HEK293 (cell line): ENCODE measurements at regions not wholly inside any gene's neighbourhood (a gene's known extent, or its start where the extent isn't known, plus 50 kb on each side); places are given as distances from the start of the nearest gene placed in this dataset.

Experiments used
- CTCF ChIA-PET: fragments of 350-600 bp; formaldehyde crosslinking; extraction: SDS; loops from one replicate; lab custom pipeline; 2021; ENCODE audit warnings: antibody characterized with exemption; lab: Yijun Ruan, JAX
- POLR2A ChIA-PET: fragments of 300-600 bp; formaldehyde crosslinking; extraction: SDS; loops from one replicate; lab custom pipeline; 2020; ENCODE audit warnings: antibody characterized with exemption, inconsistent platforms; lab: Yijun Ruan, JAX
- H3K27ac ChIP-seq: fragments of 200-500 bp; sonication (Bioruptor generic); 2 replicates; pipeline ENCODE4 v1.5.1; 2014; ENCODE audit warnings: low read depth, low read length, control low read depth, inconsistent platforms; ENCODE audit errors: extremely low read depth
- H3K36me3 ChIP-seq, 2 experiments: fragments of 200-500 bp in 1 of 2; sonication (Bioruptor generic) in 1 of 2; 1 replicate in 1 of 2; 2 replicates in 1 of 2; pipeline ENCODE4 v1.5.1; 2014 to 2017; ENCODE audit warnings: inconsistent platforms in 2 of 2, low read length in 2 of 2; ENCODE audit not compliant: control insufficient read depth in 2 of 2, insufficient read depth in 1 of 2
- H3K4me1 ChIP-seq: fragments of 200-500 bp; sonication (Bioruptor generic); 2 replicates; pipeline ENCODE4 v1.5.1; 2014; ENCODE audit warnings: mild to moderate bottlenecking, low read length, inconsistent platforms; ENCODE audit not compliant: control insufficient read depth, insufficient read depth
- H3K4me3 ChIP-seq: 2 replicates; pipeline ENCODE4 v1.5.1; 2011; ENCODE audit warnings: low read depth, mild to moderate bottlenecking, control low read depth, low read length, moderate library complexity
- H3K9me3 ChIP-seq: fragments of 200-500 bp; sonication (Bioruptor generic); 2 replicates; pipeline ENCODE4 v1.5.1; 2014; ENCODE audit warnings: low read depth, low read length, inconsistent platforms; ENCODE audit not compliant: control insufficient read depth, insufficient read depth
- MYNN ChIP-seq: fragments of 450-650 bp; formaldehyde crosslinking; IDR thresholded peaks from 2 replicates; pipeline ENCODE4 v1.5.1; 2016; ENCODE audit warnings: missing biosample characterization, missing genetic modification characterization, borderline replicate concordance
- MZF1 ChIP-seq: fragments of 450-650 bp; formaldehyde crosslinking; IDR thresholded peaks from 2 replicates; pipeline ENCODE4 v1.5.1; 2017; ENCODE audit warnings: missing biosample characterization, missing genetic modification characterization, borderline replicate concordance
- SCRT2 ChIP-seq: fragments of 450-650 bp; formaldehyde crosslinking; IDR thresholded peaks from 2 replicates; pipeline ENCODE4 v1.5.1; 2016; ENCODE audit warnings: missing biosample characterization, missing genetic modification characterization
- ZBTB1 ChIP-seq: fragments of 450-650 bp; formaldehyde crosslinking; IDR thresholded peaks from 2 replicates; pipeline ENCODE4 v1.5.1; 2016; ENCODE audit warnings: missing biosample characterization, missing genetic modification characterization
- ZBTB17 ChIP-seq: fragments of 450-650 bp; formaldehyde crosslinking; IDR thresholded peaks from 2 replicates; pipeline ENCODE4 v1.5.1; 2016; ENCODE audit warnings: missing biosample characterization, missing genetic modification characterization
- ZBTB48 ChIP-seq: fragments of 450-650 bp; formaldehyde crosslinking; IDR thresholded peaks from 2 replicates; pipeline ENCODE4 v1.5.1; 2016; ENCODE audit warnings: missing biosample characterization, missing genetic modification characterization
- ZBTB6 ChIP-seq: fragments of 450-650 bp; formaldehyde crosslinking; IDR thresholded peaks from 2 replicates; pipeline ENCODE4 v1.5.1; 2017; ENCODE audit warnings: missing biosample characterization, missing genetic modification characterization
- ZFHX2 ChIP-seq: fragments of 450-650 bp; formaldehyde crosslinking; conservative IDR thresholded peaks from 2 replicates; pipeline ENCODE4 v1.5.1; 2016; ENCODE audit warnings: missing biosample characterization, missing genetic modification characterization
- ZNF16 ChIP-seq: fragments of 450-650 bp; formaldehyde crosslinking; IDR thresholded peaks from 2 replicates; pipeline ENCODE4 v1.5.1; 2016; ENCODE audit warnings: low read depth, missing biosample characterization, missing genetic modification characterization
- ZNF169 ChIP-seq: fragments of 450-650 bp; formaldehyde crosslinking; IDR thresholded peaks from 2 replicates; pipeline ENCODE4 v1.5.1; 2016; ENCODE audit warnings: missing biosample characterization, missing genetic modification characterization
- ZNF350 ChIP-seq: fragments of 450-650 bp; formaldehyde crosslinking; IDR thresholded peaks from 2 replicates; pipeline ENCODE4 v1.5.0; 2017; ENCODE audit warnings: missing biosample characterization, mild to moderate bottlenecking, missing genetic modification characterization
- ZNF510 ChIP-seq: fragments of 450-650 bp; formaldehyde crosslinking; IDR thresholded peaks from 2 replicates; pipeline ENCODE4 v1.5.1; 2018; ENCODE audit warnings: mild to moderate bottlenecking, missing genetic modification characterization, missing biosample characterization; ENCODE audit not compliant: insufficient replicate concordance
- ZNF560 ChIP-seq: fragments of 450-650 bp; formaldehyde crosslinking; IDR thresholded peaks from 2 replicates; pipeline ENCODE4 v1.5.1; 2017; ENCODE audit warnings: missing biosample characterization, missing genetic modification characterization, borderline replicate concordance
- ZNF670 ChIP-seq: fragments of 450-650 bp; formaldehyde crosslinking; IDR thresholded peaks from 2 replicates; pipeline ENCODE4 v1.5.1; 2016; ENCODE audit warnings: missing biosample characterization, missing genetic modification characterization, low read depth
- ZNF701 ChIP-seq: fragments of 450-650 bp; formaldehyde crosslinking; IDR thresholded peaks from 2 replicates; pipeline ENCODE4 v1.5.1; 2016; ENCODE audit warnings: missing biosample characterization, missing genetic modification characterization
- ZNF830 ChIP-seq: fragments of 450-650 bp; IDR thresholded peaks from 2 replicates; pipeline ENCODE4 v1.5.0; 2018; ENCODE audit warnings: missing biosample characterization, missing genetic modification characterization, low read depth, mild to moderate bottlenecking, moderate library complexity
- ZNF843 ChIP-seq: fragments of 450-650 bp; formaldehyde crosslinking; IDR thresholded peaks from 2 replicates; pipeline ENCODE4 v1.5.1; 2016; ENCODE audit warnings: missing biosample characterization, missing genetic modification characterization
- ZSCAN30 ChIP-seq: fragments of 450-650 bp; IDR thresholded peaks from 2 replicates; pipeline ENCODE4 v1.5.1; 2018; ENCODE audit warnings: missing biosample characterization, mild to moderate bottlenecking, missing genetic modification characterization, moderate library complexity
- TF ChIP-seq, protein P1 (sequence below): fragments of 450-650 bp; IDR thresholded peaks from 2 replicates; pipeline ENCODE4 v1.5.1; 2018; ENCODE audit warnings: missing biosample characterization, missing genetic modification characterization
- TF ChIP-seq, protein P2 (sequence below): fragments of 450-650 bp; formaldehyde crosslinking; IDR thresholded peaks from 2 replicates; pipeline ENCODE4 v1.5.1; 2016; ENCODE audit warnings: missing biosample characterization, missing genetic modification characterization
- TF ChIP-seq, protein P3 (sequence below): fragments of 450-650 bp; formaldehyde crosslinking; IDR thresholded peaks from 2 replicates; pipeline ENCODE4 v1.5.1; 2016; ENCODE audit warnings: missing biosample characterization, missing genetic modification characterization
- TF ChIP-seq, protein P4 (sequence below): fragments of 450-650 bp; formaldehyde crosslinking; IDR thresholded peaks from 2 replicates; pipeline ENCODE4 v1.5.1; 2017; ENCODE audit warnings: missing biosample characterization, missing genetic modification characterization

DNA sequence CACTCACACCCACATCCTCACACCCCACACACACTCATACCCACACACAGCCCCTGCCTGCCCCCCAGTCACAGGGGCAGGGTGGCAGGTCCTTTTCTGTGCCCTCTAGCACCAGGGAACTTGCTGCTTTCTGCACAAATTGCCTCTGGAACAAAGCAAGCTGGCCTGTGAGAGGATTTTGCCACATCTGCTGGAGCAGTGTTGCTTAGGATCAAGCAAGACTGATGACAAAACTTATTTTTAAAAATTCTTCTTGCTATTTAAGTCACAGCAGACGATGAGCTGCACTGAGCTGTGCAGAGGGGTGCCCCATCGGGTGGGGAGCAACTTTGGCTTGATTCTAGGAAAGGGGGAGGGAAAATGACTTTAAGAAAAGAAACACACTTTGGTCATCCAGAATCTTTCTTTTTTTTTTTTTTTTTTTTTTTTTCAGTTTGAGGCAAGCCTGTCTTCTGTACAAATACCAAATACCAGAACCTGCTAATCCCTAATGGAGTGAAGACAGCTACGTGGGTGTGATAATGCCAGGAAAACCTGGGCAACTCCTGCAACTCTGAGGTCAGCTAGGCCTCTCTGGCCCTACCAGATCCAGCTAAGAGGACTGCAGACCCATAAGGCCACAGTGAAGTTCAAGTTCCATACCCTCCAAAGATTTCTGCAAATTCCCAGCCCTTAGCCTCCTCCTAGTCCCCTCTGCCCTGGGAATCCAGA, 195.3 kb downstream of the ABHD5 start:
- no peaks in the 10 kb centered on the region for H3K9me3 ChIP-seq
- POLR2A ChIA-PET = interaction anchor here (0.6 kb wide), 1 partner anchor 19 kb away, joined by 4 read pairs; no protein-coding TSS in a partner anchor
- TF ChIP-seq ZBTB48 (tag by site-specific recombination) = no peak
- no peak for TF ChIP-seq ZNF701 (tag by site-specific recombination)
- no peak for TF ChIP-seq ZFHX2
- TF ChIP-seq ZNF830 (tag by site-specific recombination) = no peak
- TF ChIP-seq, protein P1, sequence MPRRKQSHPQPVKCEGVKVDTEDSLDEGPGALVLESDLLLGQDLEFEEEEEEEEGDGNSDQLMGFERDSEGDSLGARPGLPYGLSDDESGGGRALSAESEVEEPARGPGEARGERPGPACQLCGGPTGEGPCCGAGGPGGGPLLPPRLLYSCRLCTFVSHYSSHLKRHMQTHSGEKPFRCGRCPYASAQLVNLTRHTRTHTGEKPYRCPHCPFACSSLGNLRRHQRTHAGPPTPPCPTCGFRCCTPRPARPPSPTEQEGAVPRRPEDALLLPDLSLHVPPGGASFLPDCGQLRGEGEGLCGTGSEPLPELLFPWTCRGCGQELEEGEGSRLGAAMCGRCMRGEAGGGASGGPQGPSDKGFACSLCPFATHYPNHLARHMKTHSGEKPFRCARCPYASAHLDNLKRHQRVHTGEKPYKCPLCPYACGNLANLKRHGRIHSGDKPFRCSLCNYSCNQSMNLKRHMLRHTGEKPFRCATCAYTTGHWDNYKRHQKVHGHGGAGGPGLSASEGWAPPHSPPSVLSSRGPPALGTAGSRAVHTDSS = no peak
- no peak for TF ChIP-seq ZBTB6 (tag by site-specific recombination)
- no peak for TF ChIP-seq MZF1
- no peak for TF ChIP-seq ZSCAN30 (tag by site-specific recombination)
- TF ChIP-seq ZNF670 (tag by site-specific recombination) = no peak
- TF ChIP-seq, protein P2, sequence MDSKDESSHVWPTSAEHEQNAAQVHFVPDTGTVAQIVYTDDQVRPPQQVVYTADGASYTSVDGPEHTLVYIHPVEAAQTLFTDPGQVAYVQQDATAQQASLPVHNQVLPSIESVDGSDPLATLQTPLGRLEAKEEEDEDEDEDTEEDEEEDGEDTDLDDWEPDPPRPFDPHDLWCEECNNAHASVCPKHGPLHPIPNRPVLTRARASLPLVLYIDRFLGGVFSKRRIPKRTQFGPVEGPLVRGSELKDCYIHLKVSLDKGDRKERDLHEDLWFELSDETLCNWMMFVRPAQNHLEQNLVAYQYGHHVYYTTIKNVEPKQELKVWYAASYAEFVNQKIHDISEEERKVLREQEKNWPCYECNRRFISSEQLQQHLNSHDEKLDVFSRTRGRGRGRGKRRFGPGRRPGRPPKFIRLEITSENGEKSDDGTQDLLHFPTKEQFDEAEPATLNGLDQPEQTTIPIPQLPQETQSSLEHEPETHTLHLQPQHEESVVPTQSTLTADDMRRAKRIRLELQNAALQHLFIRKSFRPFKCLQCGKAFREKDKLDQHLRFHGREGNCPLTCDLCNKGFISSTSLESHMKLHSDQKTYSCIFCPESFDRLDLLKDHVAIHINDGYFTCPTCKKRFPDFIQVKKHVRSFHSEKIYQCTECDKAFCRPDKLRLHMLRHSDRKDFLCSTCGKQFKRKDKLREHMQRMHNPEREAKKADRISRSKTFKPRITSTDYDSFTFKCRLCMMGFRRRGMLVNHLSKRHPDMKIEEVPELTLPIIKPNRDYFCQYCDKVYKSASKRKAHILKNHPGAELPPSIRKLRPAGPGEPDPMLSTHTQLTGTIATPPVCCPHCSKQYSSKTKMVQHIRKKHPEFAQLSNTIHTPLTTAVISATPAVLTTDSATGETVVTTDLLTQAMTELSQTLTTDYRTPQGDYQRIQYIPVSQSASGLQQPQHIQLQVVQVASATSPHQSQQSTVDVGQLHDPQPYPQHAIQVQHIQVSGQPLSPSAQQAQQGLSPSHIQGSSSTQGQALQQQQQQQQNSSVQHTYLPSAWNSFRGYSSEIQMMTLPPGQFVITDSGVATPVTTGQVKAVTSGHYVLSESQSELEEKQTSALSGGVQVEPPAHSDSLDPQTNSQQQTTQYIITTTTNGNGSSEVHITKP (tag by site-specific recombination) = no peak
- no peak for TF ChIP-seq ZBTB17 (tag by site-specific recombination)
- no peak for TF ChIP-seq SCRT2 (tag by site-specific recombination)
- no peak for TF ChIP-seq ZBTB1
- TF ChIP-seq ZNF350 (tag by site-specific recombination) = no peak
- TF ChIP-seq ZNF843 = no peak
- TF ChIP-seq, all 188 proteins: peak for 0
- CTCF ChIA-PET = interaction anchor here (0.6 kb wide), 1 partner anchor 120 kb away, joined by 3 read pairs; no protein-coding TSS in a partner anchor
- H3K4me3 ChIP-seq = no peak overlapping the region
- no peak overlapping the region for H3K27ac ChIP-seq
- H3K36me3 ChIP-seq = no peaks in the 10 kb centered on the region
- no peaks in the 10 kb centered on the region for H3K4me1 ChIP-seq

DNA sequence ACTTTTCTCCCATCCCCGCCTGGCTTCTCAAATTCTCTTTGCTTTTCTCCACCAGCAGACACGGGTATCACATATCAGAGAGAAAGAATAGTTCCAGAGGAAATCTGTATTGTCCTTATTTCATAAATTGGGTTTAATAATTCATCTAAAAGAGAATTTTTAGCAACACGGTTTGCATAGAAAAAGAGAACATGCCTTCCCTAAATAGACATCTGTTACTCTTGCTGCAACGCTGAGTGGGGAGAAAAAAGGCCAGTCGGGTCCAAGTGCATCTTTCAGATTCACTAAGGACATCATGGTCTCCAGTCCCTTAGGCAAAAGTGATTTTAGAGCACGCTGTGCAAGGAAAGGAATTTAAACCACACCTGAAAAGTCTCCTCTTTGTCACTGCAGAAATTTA, 201.3 kb downstream of the ABHD5 start:
- CTCF ChIA-PET = no interaction called here
- H3K9me3 ChIP-seq = no peaks in the 10 kb centered on the region
- TF ChIP-seq ZNF169 (tag by site-specific recombination) (no peak), ZNF16 (tag by site-specific recombination) (no peak), MYNN (tag by site-specific recombination) (no peak), ZNF560 (no peak), ZNF510 (no peak)
- TF ChIP-seq, protein P3, sequence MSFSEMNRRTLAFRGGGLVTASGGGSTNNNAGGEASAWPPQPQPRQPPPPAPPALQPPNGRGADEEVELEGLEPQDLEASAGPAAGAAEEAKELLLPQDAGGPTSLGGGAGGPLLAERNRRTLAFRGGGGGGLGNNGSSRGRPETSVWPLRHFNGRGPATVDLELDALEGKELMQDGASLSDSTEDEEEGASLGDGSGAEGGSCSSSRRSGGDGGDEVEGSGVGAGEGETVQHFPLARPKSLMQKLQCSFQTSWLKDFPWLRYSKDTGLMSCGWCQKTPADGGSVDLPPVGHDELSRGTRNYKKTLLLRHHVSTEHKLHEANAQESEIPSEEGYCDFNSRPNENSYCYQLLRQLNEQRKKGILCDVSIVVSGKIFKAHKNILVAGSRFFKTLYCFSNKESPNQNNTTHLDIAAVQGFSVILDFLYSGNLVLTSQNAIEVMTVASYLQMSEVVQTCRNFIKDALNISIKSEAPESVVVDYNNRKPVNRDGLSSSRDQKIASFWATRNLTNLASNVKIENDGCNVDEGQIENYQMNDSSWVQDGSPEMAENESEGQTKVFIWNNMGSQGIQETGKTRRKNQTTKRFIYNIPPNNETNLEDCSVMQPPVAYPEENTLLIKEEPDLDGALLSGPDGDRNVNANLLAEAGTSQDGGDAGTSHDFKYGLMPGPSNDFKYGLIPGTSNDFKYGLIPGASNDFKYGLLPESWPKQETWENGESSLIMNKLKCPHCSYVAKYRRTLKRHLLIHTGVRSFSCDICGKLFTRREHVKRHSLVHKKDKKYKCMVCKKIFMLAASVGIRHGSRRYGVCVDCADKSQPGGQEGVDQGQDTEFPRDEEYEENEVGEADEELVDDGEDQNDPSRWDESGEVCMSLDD = no peak
- TF ChIP-seq, protein P4, sequence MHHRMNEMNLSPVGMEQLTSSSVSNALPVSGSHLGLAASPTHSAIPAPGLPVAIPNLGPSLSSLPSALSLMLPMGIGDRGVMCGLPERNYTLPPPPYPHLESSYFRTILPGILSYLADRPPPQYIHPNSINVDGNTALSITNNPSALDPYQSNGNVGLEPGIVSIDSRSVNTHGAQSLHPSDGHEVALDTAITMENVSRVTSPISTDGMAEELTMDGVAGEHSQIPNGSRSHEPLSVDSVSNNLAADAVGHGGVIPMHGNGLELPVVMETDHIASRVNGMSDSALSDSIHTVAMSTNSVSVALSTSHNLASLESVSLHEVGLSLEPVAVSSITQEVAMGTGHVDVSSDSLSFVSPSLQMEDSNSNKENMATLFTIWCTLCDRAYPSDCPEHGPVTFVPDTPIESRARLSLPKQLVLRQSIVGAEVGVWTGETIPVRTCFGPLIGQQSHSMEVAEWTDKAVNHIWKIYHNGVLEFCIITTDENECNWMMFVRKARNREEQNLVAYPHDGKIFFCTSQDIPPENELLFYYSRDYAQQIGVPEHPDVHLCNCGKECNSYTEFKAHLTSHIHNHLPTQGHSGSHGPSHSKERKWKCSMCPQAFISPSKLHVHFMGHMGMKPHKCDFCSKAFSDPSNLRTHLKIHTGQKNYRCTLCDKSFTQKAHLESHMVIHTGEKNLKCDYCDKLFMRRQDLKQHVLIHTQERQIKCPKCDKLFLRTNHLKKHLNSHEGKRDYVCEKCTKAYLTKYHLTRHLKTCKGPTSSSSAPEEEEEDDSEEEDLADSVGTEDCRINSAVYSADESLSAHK = no peak

More for the DNA sequence above, 201.3 kb downstream of the ABHD5 start:
- no peaks in the 10 kb centered on the region for H3K4me1 ChIP-seq
- POLR2A ChIA-PET = no interaction called here
- no peaks in the 10 kb centered on the region for H3K36me3 ChIP-seq
- no peak overlapping the region for H3K27ac ChIP-seq
- H3K4me3 ChIP-seq = no peak overlapping the region
